Astrocyte (in vitro differentiated cells and primary cell): ENCODE measurements at regions not wholly inside any gene's neighbourhood (a gene's known extent, or its start where the extent isn't known, plus 50 kb on each side); places are given as distances from the start of the nearest gene placed in this dataset.

Experiments
- CTCF ChIP-seq: IDR thresholded peaks from 2 replicates; pipeline ENCODE4 v1.5.1; 2011; ENCODE audit warnings: low read depth, mild to moderate bottlenecking, inconsistent platforms, low read length, moderate library complexity; ENCODE audit not compliant: insufficient read depth
- EZH2 ChIP-seq: IDR thresholded peaks from 2 replicates; pipeline ENCODE4 v1.6.1; 2012; ENCODE audit warnings: mild to moderate bottlenecking, low read length, inconsistent platforms; ENCODE audit not compliant: insufficient read depth

- TF ChIP-seq CTCF = no peak
- TF ChIP-seq EZH2 = no peak
Observed at GRCh38 chr2:59083075-59083828, 842.1 kb upstream of the FANCL start.
